ENCODE measurements at regions not wholly inside any gene's neighbourhood (a gene's known extent, or its start where the extent isn't known, plus 50 kb on each side); places are given as distances from the start of the nearest gene placed in this dataset.
"Not testable (repeated sequence)": the region's sequence is repeated elsewhere in the genome, so short reads cannot be mapped to it uniquely, and the experiment has no call there.

- no peak for ATAC-seq
- intact Hi-C loops (cut with DNase I): no loop called here
- no peak for DNase-seq
Observed at GRCh38 chr11:89608234-89608966, 101.7 kb upstream of the TRIM77 start.

- ATAC-seq (no peak), DNase-seq (no peak)
- intact Hi-C loops (cut with DNase I): no loop called here
Observed at GRCh38 chr11:89612096-89612495, 98.0 kb upstream of the TRIM77 start.

- intact Hi-C loops (cut with DNase I): no loop called here
- no peak for DNase-seq
- ATAC-seq: no peak
Observed at GRCh38 chr11:89613911-89614310, 96.2 kb upstream of the TRIM77 start.

- intact Hi-C loops (cut with DNase I); DNase-seq: not testable (repeated sequence)
- peak in 1 of 2 donors; percentile 38 for ATAC-seq
Observed at GRCh38 chr11:89614428-89614827, 95.7 kb upstream of the TRIM77 start.

GRCh38 chr11:89615642-89616041 is 94.5 kb upstream of the TRIM77 start:
- intact Hi-C loops (cut with DNase I): not testable (repeated sequence)

GRCh38 chr11:89616161-89616560 is 93.9 kb upstream of the TRIM77 start:
- DNase-seq; intact Hi-C loops (cut with DNase I); ATAC-seq: not testable (repeated sequence)

More at GRCh38 chr11:89615642-89616041, 94.5 kb upstream of the TRIM77 start:
- not testable (repeated sequence) for DNase-seq
- peak in 1 of 2 donors; percentile 49 for ATAC-seq

GRCh38 chr11:89616999-89617602 is 93.0 kb upstream of the TRIM77 start:
- peak; percentile 35 to 57 for ATAC-seq
- intact Hi-C loops (cut with DNase I); DNase-seq: not testable (repeated sequence)

GRCh38 chr11:89620721-89621120 is 89.4 kb upstream of the TRIM77 start:
- intact Hi-C loops (cut with DNase I); ATAC-seq; DNase-seq: not testable (repeated sequence)

- ATAC-seq: no peak
- no peak for DNase-seq
- intact Hi-C loops (cut with DNase I): no loop called here
Observed at GRCh38 chr11:89625171-89625570, 84.9 kb upstream of the TRIM77 start.

- DNase-seq (no peak), ATAC-seq (no peak)
- intact Hi-C loops (cut with DNase I): no loop called here
Observed at GRCh38 chr11:89626366-89626765, 83.7 kb upstream of the TRIM77 start.

- intact Hi-C loops (cut with DNase I); DNase-seq; ATAC-seq: not testable (repeated sequence)
Observed at GRCh38 chr11:89626881-89627280, 83.2 kb upstream of the TRIM77 start.

- intact Hi-C loops (cut with DNase I): no loop called here
- no peak for DNase-seq
- ATAC-seq: no peak
Observed at GRCh38 chr11:89633135-89633705, 76.9 kb upstream of the TRIM77 start.

- DNase-seq; intact Hi-C loops (cut with DNase I); ATAC-seq: not testable (repeated sequence)
Observed at GRCh38 chr11:89640777-89641176, 69.3 kb upstream of the TRIM77 start.

- DNase-seq; intact Hi-C loops (cut with DNase I); ATAC-seq: not testable (repeated sequence)
Observed at GRCh38 chr11:89648232-89648631, 61.9 kb upstream of the TRIM77 start.

GRCh38 chr11:89648996-89649395 is 61.1 kb upstream of the TRIM77 start:
- DNase-seq; ATAC-seq; intact Hi-C loops (cut with DNase I): not testable (repeated sequence)

GRCh38 chr11:89654669-89655068 is 55.4 kb upstream of the TRIM77 start:
- DNase-seq; ATAC-seq; intact Hi-C loops (cut with DNase I): not testable (repeated sequence)

- DNase-seq; intact Hi-C loops (cut with DNase I); ATAC-seq: not testable (repeated sequence)
Observed at GRCh38 chr11:89658767-89659166, 51.3 kb upstream of the TRIM77 start.

- intact Hi-C loops (cut with DNase I); ATAC-seq; DNase-seq: not testable (repeated sequence)
Observed at GRCh38 chr11:89659414-89659813, 50.7 kb upstream of the TRIM77 start.

- intact Hi-C loops (cut with DNase I): no loop called here
- ATAC-seq (no peak), DNase-seq (no peak)
Observed at GRCh38 chr11:89660234-89660633, 49.9 kb upstream of the TRIM77 start.

Data from left cardiac atrium (tissue), 4 donors.